GM12878 (cell line): ENCODE measurements at regions not wholly inside any gene's neighbourhood (a gene's known extent, or its start where the extent isn't known, plus 50 kb on each side); places are given as distances from the start of the nearest gene placed in this dataset.

Experiments
- ATAC-seq: fragments of 200-7000 bp; cut with Tn5 transposase; 3 replicates; pipeline ENCODE4 v1.9.1; 2020; ENCODE audit warnings: mild to moderate bottlenecking, moderate library complexity
- BruUV-seq: library from RNA; stranded (reverse); fragments of 400-500 nt; replicated peaks from 2 replicates; lab custom pipeline; 2021; lab: Mats Ljungman, UMichigan
- CTCF ChIA-PET: fragments of 300-600 bp; sonication (Branson Sonifier 250); formaldehyde crosslinking; extraction: SDS; loops from one replicate; lab custom pipeline; 2021; ENCODE audit warnings: inconsistent platforms; lab: Yijun Ruan, JAX
- POLR2A ChIA-PET: fragments of 350-600 bp; formaldehyde crosslinking; extraction: SDS; loops from one replicate; lab custom pipeline; 2021; ENCODE audit warnings: inconsistent platforms; lab: Charles Lee
- RAD21 ChIA-PET: fragments of 300-600 bp; sonication (Branson Sonifier 250); formaldehyde crosslinking; loops from one replicate; lab custom pipeline; 2023; ENCODE audit warnings: antibody characterized with exemption; ENCODE audit not compliant: unreplicated experiment; lab: Charles Lee
- SMC1A ChIA-PET: fragments of 300-600 bp; sonication (Branson Sonifier 250); formaldehyde crosslinking; loops from one replicate; lab custom pipeline; 2023; ENCODE audit not compliant: unreplicated experiment, uncharacterized antibody; lab: Charles Lee
- DNase-seq: peaks from one replicate; pipeline ENCODE4 v3.0.0-alpha.2; 2011; ENCODE audit warnings: low read depth, low spot score
- FAIRE-seq: peaks from 3 replicates; lab custom pipeline; 2011; peaks lifted over from hg19 to GRCh38; lab: Jason Lieb, UNC
- H2AFZ ChIP-seq: 2 replicates; pipeline ENCODE4 v1.6.0; 2011; ENCODE audit warnings: low read depth, low read length, control low read depth; ENCODE audit not compliant: control insufficient read depth
- H3K27ac ChIP-seq: 2 replicates; pipeline ENCODE4 v1.5.1; 2011; ENCODE audit warnings: control low read depth; ENCODE audit not compliant: control insufficient read depth, insufficient read depth
- H3K27me3 ChIP-seq, 2 experiments: replicated peaks in 1 of 2; 2 replicates each; pipeline versions ENCODE4 v1.6.0 to v1.6.1; 2011; ENCODE audit warnings: low read length in 1 of 2; ENCODE audit not compliant: control insufficient read depth in 2 of 2, insufficient read depth in 2 of 2
- H3K36me3 ChIP-seq, 2 experiments: 2 replicates each; pipeline ENCODE4 v1.5.1; 2011; ENCODE audit warnings: low read length in 1 of 2; ENCODE audit not compliant: control insufficient read depth in 2 of 2, insufficient read depth in 2 of 2
- H3K4me1 ChIP-seq: 2 replicates; pipeline ENCODE4 v1.6.1; 2011; ENCODE audit warnings: mild to moderate bottlenecking, low read length, moderate library complexity, mixed read lengths; ENCODE audit not compliant: control insufficient read depth, insufficient read depth
- H3K4me2 ChIP-seq: 2 replicates; pipeline ENCODE4 v1.6.0; 2011; ENCODE audit warnings: control low read depth; ENCODE audit not compliant: control insufficient read depth, insufficient read depth
- H3K4me3 ChIP-seq: fragments of 200-600 bp; sonication (generic); 2 replicates; pipeline ENCODE4 v1.5.1; 2016
- H3K79me2 ChIP-seq: 2 replicates; pipeline ENCODE4 v1.6.0; 2011; ENCODE audit warnings: low read length; ENCODE audit not compliant: control insufficient read depth, insufficient read depth
- H3K9ac ChIP-seq: 2 replicates; pipeline ENCODE4 v1.8.0; 2011; ENCODE audit warnings: low read length, control low read depth, mixed read lengths; ENCODE audit not compliant: control insufficient read depth, insufficient read depth
- H3K9me3 ChIP-seq: replicated peaks from 3 replicates; pipeline ENCODE4 v1.5.1; 2011; ENCODE audit warnings: mild to moderate bottlenecking, low read length; ENCODE audit not compliant: control insufficient read depth, insufficient read depth
- H4K20me1 ChIP-seq: 2 replicates; pipeline ENCODE4 v1.6.0; 2011; ENCODE audit not compliant: control insufficient read depth, insufficient read depth
- BCL3 ChIP-seq: IDR thresholded peaks from 2 replicates; pipeline ENCODE4 v1.6.1; 2011; ENCODE audit warnings: borderline replicate concordance, low read depth, mild to moderate bottlenecking, moderate library complexity, low read length; ENCODE audit not compliant: insufficient read depth, poor library complexity, severe bottlenecking
- BMI1 ChIP-seq: fragments of 450-650 bp; IDR thresholded peaks from 2 replicates; pipeline ENCODE4 v1.6.1; 2016; ENCODE audit warnings: mild to moderate bottlenecking, moderate library complexity, borderline replicate concordance
- CHD1 ChIP-seq: IDR thresholded peaks from 2 replicates; pipeline ENCODE4 v1.6.1; 2012; ENCODE audit warnings: low read depth, low read length, improper control_type of control experiment
- CHD4 ChIP-seq: fragments of 200-600 bp; sonication (generic); IDR thresholded peaks from 2 replicates; pipeline ENCODE4 v1.6.1; 2016; ENCODE audit warnings: mild to moderate bottlenecking
- CTCF ChIP-seq, 3 experiments: IDR thresholded peaks in 2 of 3; conservative IDR thresholded peaks in 1 of 3; 2 replicates each; pipeline ENCODE4 v1.5.1; 2011; ENCODE audit warnings: low read depth in 3 of 3, low read length in 3 of 3, mild to moderate bottlenecking in 3 of 3, control low read depth in 2 of 3, moderate library complexity in 2 of 3, inconsistent platforms in 1 of 3, mixed read lengths in 1 of 3; ENCODE audit not compliant: control insufficient read depth in 2 of 3, insufficient read depth in 1 of 3; ENCODE audit errors: extremely low read depth in 1 of 3
- FOS ChIP-seq: IDR thresholded peaks from 3 replicates; pipeline ENCODE4 v1.6.1; 2011; ENCODE audit warnings: borderline replicate concordance; ENCODE audit not compliant: insufficient read length; ENCODE audit errors: extremely low read depth
- IKZF2 ChIP-seq, 2 experiments: fragments of 450-650 bp; IDR thresholded peaks; 2 replicates each; pipeline ENCODE4 v1.6.1; 2017; ENCODE audit warnings: mild to moderate bottlenecking in 2 of 2, moderate library complexity in 2 of 2
- POLR2AphosphoS2 ChIP-seq: IDR thresholded peaks from 2 replicates; pipeline ENCODE4 v1.6.1; 2011; ENCODE audit warnings: low read depth, mild to moderate bottlenecking, low read length, improper control_type of control experiment, moderate library complexity
- SUZ12 ChIP-seq: fragments of 200-600 bp; sonication (generic); IDR thresholded peaks from one replicate; pipeline ENCODE4 v1.6.1; 2018; ENCODE audit warnings: antibody characterized with exemption, mild to moderate bottlenecking; ENCODE audit not compliant: unreplicated experiment
- TAF1 ChIP-seq: IDR thresholded peaks from 2 replicates; pipeline ENCODE4 v1.6.1; 2011; ENCODE audit warnings: mild to moderate bottlenecking, low read depth, low read length, borderline replicate concordance
- USF1 ChIP-seq: IDR thresholded peaks from 2 replicates; pipeline ENCODE4 v1.6.1; 2011; ENCODE audit warnings: borderline replicate concordance, low read depth, mild to moderate bottlenecking, moderate library complexity, mixed read lengths, low read length; ENCODE audit not compliant: insufficient read depth; ENCODE audit errors: extremely low read length
- ZBTB33 ChIP-seq: fragments of 450-650 bp; IDR thresholded peaks from 2 replicates; pipeline ENCODE4 v1.6.1; 2017; ENCODE audit warnings: mild to moderate bottlenecking
- ZNF217 ChIP-seq: fragments of 450-650 bp; IDR thresholded peaks from 2 replicates; pipeline ENCODE4 v1.6.1; 2017; ENCODE audit warnings: antibody characterized with exemption, mild to moderate bottlenecking
- ZNF687 ChIP-seq: fragments of 450-650 bp; IDR thresholded peaks from 2 replicates; pipeline ENCODE4 v1.6.1; 2017; ENCODE audit warnings: mild to moderate bottlenecking, moderate library complexity
- WGBS: methylation state at CpG from one replicate; pipeline ENCODE4 v1.1.6; 2016; ENCODE audit warnings: low lambda C conversion rate; ENCODE audit not compliant: insufficient replicate concordance, insufficient coverage; ENCODE audit errors: missing lambda C conversion rate; 5-methylcytosine and 5-hydroxymethylcytosine counted together
- in situ Hi-C: fragments of 300-500 bp; cut with MboI; formaldehyde crosslinking; loops from 9 replicates; pipeline ENCODE4 v1.14.3; 2018; ENCODE audit warnings: mixed read lengths
- intact Hi-C: fragments of 100-400 bp; cut with micrococcal nuclease; formaldehyde crosslinking; loops from one replicate; pipeline ENCODE4 v1.14.2; 2022; ENCODE audit not compliant: unreplicated experiment

- Histone ChIP-seq H3K9me3 (no peaks in the 10 kb centered on the region), H3K79me2 (no peaks in the 10 kb centered on the region), H3K4me1 (no peaks in the 10 kb centered on the region), H3K4me3 (no peak overlapping the region), H2AFZ (no peak overlapping the region), H3K9ac (no peak overlapping the region)
- no TSS peak for BruUV-seq
- no peak for DNase-seq
- ChIA-PET RAD21 (no interaction called here), POLR2A (no interaction called here)
- WGBS: 12% methylated on average over 4 of the region's 4 CpGs
- TF ChIP-seq POLR2AphosphoS2 (no peak), BCL3 (no peak), ZNF217 (no peak), BMI1 (no peak), SUZ12 (no peak), TAF1 (no peak), CHD4 (no peak), FOS (no peak), CHD1 (no peak), ZBTB33 (no peak), ZNF687 (no peak), CTCF (IDR thresholded peaks at IDR 0.05 in 2 of 3, conservative IDR thresholded peaks at IDR 0.05 in 1 of 3; ENCODE audit: control insufficient read depth in 2 of 3, extremely low read depth in 1 of 3, insufficient read depth in 1 of 3, low read depth in 3 of 3, low read length in 3 of 3) (no peak), USF1 (no peak), IKZF2 (IDR thresholded peaks at IDR 0.05) (no peak)
- TF ChIP-seq, all 136 proteins: peak for 0
- CTCF ChIA-PET: no interaction called here
- in situ Hi-C loops: no loop called here
- Histone ChIP-seq H3K27me3 (no peaks in the 10 kb centered on the region), H3K27ac (no peak overlapping the region), H3K4me2 (no peak overlapping the region), H4K20me1 (no peaks in the 10 kb centered on the region), H3K36me3 (no peaks in the 10 kb centered on the region)
- FAIRE-seq (no peak), ATAC-seq (no peak)
- intact Hi-C loops: loop anchor here (10.0 kb wide), 1 partner anchor 310 kb away; no protein-coding TSS in a partner anchor
- SMC1A ChIA-PET: interaction anchor here (1.6 kb wide), 1 partner anchor 52 kb away, joined by 3 read pairs; no protein-coding TSS in a partner anchor
Observed at GRCh38 chr10:22105270-22105669, 101.7 kb upstream of the DNAJC1 start.
